Skeletal muscle tissue (tissue), 3 donors: ENCODE measurements at regions not wholly inside any gene's neighbourhood (a gene's known extent, or its start where the extent isn't known, plus 50 kb on each side); places are given as distances from the start of the nearest gene placed in this dataset.

Source experiments
- H3K27ac ChIP-seq: one replicate; pipeline ENCODE4 v1.7.0; 2013; ENCODE audit warnings: mild to moderate bottlenecking, low read depth, low read length, inconsistent platforms
- H3K27me3 ChIP-seq, 3 donors: one replicate each; pipeline ENCODE4 v1.7.0; 2013; ENCODE audit warnings: low read length in 3 of 3; ENCODE audit not compliant: control insufficient read depth in 3 of 3, insufficient read depth in 3 of 3
- H3K36me3 ChIP-seq, 3 donors: one replicate each; pipeline ENCODE4 v1.7.0; 2013; ENCODE audit warnings: low read length in 3 of 3; ENCODE audit not compliant: control insufficient read depth in 3 of 3, insufficient read depth in 3 of 3
- H3K4me1 ChIP-seq, 3 donors: one replicate each; pipeline ENCODE4 v1.7.0; 2013; ENCODE audit warnings: low read length in 3 of 3, mild to moderate bottlenecking in 3 of 3; ENCODE audit not compliant: control insufficient read depth in 3 of 3, insufficient read depth in 3 of 3
- H3K4me3 ChIP-seq, 3 donors: one replicate each; pipeline ENCODE4 v1.7.0; 2013; ENCODE audit warnings: low read length in 3 of 3
- H3K9ac ChIP-seq, 3 donors: one replicate each; pipeline ENCODE4 v1.7.0; 2013; ENCODE audit warnings: low read length in 3 of 3, mild to moderate bottlenecking in 3 of 3, moderate library complexity in 2 of 3, low read depth in 1 of 3
- H3K9me3 ChIP-seq, 3 donors: one replicate each; pipeline ENCODE4 v1.7.0; 2013; ENCODE audit warnings: low read length in 3 of 3; ENCODE audit not compliant: control insufficient read depth in 3 of 3
- donor health status: Osteomylitis.

DNA sequence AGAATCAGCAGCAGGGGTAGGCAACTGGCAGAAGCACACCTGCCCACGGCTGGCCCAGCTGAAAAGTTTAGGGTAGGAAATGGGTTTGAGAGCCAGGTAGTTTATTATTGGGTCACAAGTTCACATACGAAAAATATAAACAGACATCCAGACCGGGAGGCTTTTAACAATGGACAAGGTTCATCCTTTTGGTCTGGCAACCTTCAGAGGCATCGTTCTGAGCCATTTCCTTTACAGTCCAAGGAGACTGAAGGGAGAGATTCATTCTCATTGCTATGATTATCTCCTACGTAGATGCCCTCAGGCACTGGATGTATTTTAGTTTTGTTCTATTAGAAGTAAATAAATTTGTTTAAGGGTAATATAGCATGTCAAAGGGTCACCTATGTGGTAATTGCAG is 248.0 kb upstream of the THBS1 start:
- Histone ChIP-seq H3K9me3 (no peaks in the 10 kb centered on the region), H3K27me3 (no peaks in the 10 kb centered on the region), H3K27ac (no peak overlapping the region), H3K9ac (no peak overlapping the region), H3K36me3 (no peaks in the 10 kb centered on the region), H3K4me3 (no peak overlapping the region), H3K4me1 (no peaks in the 10 kb centered on the region)

DNA sequence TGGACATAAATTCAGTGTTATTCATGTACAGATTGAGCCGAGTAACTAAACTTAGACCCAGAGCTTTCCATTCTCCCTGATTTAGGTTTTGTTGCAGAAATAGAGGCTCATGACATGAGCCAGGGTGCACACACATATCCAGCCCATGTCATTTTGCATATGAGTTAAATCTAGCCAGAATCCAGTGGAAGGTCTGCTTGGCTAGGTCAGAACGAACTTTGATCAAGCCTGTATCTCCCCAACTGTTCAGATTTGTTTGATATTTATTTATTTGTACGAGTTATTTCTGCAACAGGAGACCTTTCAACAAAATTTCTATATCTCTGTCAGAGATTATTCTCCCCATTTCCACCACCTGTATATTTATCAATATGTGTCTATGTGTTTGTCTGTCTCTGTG is 247.5 kb upstream of the THBS1 start:
- no peak overlapping the region for H3K27ac ChIP-seq
- H3K4me3 ChIP-seq: no peak overlapping the region
- H3K9me3 ChIP-seq: no peaks in the 10 kb centered on the region
- H3K36me3 ChIP-seq: no peaks in the 10 kb centered on the region
- H3K9ac ChIP-seq: no peak overlapping the region
- H3K4me1 ChIP-seq: no peaks in the 10 kb centered on the region
- H3K27me3 ChIP-seq: no peaks in the 10 kb centered on the region

DNA sequence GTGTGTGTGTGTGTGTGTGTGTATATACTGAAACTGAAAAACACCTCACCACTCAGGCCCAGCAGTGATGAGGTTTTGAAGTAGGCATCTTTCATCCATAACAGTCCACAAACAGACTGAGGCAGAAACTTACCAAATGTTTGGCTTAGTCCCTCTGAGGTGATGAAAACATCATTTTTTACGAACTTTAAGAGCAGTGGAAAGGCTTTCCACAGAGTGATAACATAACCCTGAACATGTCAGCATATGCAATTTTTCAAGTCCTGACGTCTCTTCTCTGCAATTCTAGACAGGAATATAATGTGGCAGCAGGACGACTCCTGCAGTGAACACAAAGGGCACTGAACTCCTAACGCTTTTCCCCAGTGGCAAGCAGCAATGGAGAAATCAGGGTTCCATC is 247.0 kb upstream of the THBS1 start:
- Histone ChIP-seq H3K4me3 (no peak overlapping the region), H3K4me1 (no peaks in the 10 kb centered on the region), H3K9me3 (no peaks in the 10 kb centered on the region), H3K27ac (no peak overlapping the region), H3K36me3 (no peaks in the 10 kb centered on the region), H3K27me3 (no peaks in the 10 kb centered on the region), H3K9ac (no peak overlapping the region)

DNA sequence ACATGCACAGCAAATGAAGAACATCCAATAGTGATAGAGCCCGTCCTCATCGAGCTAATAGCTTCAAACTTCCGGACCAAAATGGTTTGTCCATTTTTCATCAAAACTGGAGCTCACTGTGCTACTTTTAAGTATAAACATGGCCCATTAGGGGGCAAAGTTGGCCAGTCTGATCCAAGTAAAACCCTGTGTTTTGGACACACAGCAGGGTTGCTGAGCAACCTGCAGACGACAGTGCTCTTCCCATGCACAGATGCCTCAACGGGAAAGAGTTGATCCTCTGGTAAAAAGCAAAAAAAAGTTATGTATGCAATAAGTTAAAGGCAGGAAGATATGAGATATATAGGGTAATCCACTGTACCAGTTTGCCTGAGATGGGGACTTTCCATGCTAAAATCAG is 244.0 kb upstream of the THBS1 start:
- no peak overlapping the region for H3K4me3 ChIP-seq
- no peaks in the 10 kb centered on the region for H3K27me3 ChIP-seq
- no peaks in the 10 kb centered on the region for H3K4me1 ChIP-seq
- no peak overlapping the region for H3K9ac ChIP-seq
- no peak overlapping the region for H3K27ac ChIP-seq
- no peaks in the 10 kb centered on the region for H3K36me3 ChIP-seq
- H3K9me3 ChIP-seq: no peaks in the 10 kb centered on the region

DNA sequence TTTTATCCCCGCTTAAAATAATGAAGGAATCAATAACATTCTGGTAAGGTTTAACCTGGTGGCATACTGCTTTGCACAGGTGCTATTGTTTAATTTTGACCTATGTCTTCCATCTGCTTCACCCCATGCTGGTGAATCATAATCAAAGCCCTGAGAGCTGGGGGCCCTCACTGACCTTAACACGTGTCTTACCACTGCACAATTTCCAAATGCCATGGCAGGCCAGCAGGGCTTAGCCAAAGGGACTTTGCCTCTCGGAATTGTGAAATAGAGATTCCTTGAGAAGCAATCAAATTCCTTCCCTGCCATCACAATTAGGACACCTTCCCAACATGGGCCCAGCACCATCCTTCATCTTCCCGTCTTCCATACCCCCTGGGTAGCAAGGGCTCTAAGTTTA is 242.6 kb upstream of the THBS1 start:
- H3K27ac ChIP-seq: no peak overlapping the region
- no peaks in the 10 kb centered on the region for H3K27me3 ChIP-seq
- H3K36me3 ChIP-seq: no peaks in the 10 kb centered on the region
- no peaks in the 10 kb centered on the region for H3K9me3 ChIP-seq
- H3K9ac ChIP-seq: no peak overlapping the region
- H3K4me1 ChIP-seq: no peaks in the 10 kb centered on the region
- no peak overlapping the region for H3K4me3 ChIP-seq

DNA sequence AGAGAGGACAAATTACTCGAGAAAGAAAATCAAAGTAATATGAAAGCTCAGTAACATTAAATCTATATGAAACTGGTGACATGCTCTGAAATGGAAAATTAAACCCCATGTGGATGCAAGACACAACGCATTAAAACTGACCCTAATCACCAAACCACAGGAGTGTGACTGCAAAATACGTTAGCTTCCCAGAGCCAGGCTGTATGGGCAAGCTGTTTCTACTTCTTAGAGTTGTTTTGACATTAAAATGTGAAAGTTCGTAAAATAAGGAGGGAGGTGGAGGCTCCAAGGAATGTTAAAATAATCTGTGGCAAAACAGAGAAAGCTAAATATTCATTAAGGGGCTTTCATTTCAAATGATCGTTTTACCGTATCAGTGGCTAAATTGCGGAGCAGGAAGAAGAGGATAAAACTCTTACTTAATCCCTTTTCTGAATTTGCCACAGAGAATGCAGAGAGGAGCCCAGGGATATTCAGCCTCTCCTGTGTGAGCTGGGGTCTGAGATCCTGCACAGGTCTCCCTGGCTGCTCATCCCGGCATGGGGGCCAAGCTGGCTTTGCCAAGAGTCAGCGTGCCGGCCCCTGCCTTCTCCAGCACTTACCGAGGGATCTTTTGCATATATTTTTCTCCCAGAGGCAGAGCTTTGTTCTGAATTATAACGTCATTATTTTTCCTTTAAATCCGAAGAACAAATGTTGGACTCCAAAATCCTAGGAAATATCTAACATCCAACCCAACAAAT is 239.8 kb upstream of the THBS1 start:
- no peak overlapping the region for H3K27ac ChIP-seq
- H3K27me3 ChIP-seq: no peaks in the 10 kb centered on the region
- no peaks in the 10 kb centered on the region for H3K36me3 ChIP-seq
- H3K4me3 ChIP-seq: no peak overlapping the region
- H3K9ac ChIP-seq: no peak overlapping the region
- no peaks in the 10 kb centered on the region for H3K4me1 ChIP-seq
- no peaks in the 10 kb centered on the region for H3K9me3 ChIP-seq

- Histone ChIP-seq H3K4me3 (no peak overlapping the region), H3K9ac (no peak overlapping the region), H3K36me3 (no peaks in the 10 kb centered on the region), H3K27ac (no peak overlapping the region), H3K27me3 (no peaks in the 10 kb centered on the region), H3K9me3 (no peaks in the 10 kb centered on the region), H3K4me1 (no peaks in the 10 kb centered on the region)
These were observed 236.2 kb upstream of the THBS1 start for GRCh38 chr15:39344662-39345141.

- no peak overlapping the region for H3K27ac ChIP-seq
- H3K36me3 ChIP-seq: no peaks in the 10 kb centered on the region
- no peak overlapping the region for H3K9ac ChIP-seq
- H3K9me3 ChIP-seq: no peaks in the 10 kb centered on the region
- no peaks in the 10 kb centered on the region for H3K4me1 ChIP-seq
- no peaks in the 10 kb centered on the region for H3K27me3 ChIP-seq
- no peak overlapping the region for H3K4me3 ChIP-seq
These were observed 235.7 kb upstream of the THBS1 start for GRCh38 chr15:39345176-39345575.

GRCh38 chr15:39347453-39347852 is 233.4 kb upstream of the THBS1 start:
- no peaks in the 10 kb centered on the region for H3K36me3 ChIP-seq

GRCh38 chr15:39350785-39351184 is 230.1 kb upstream of the THBS1 start:
- Histone ChIP-seq H3K27me3 (no peaks in the 10 kb centered on the region), H3K9ac (no peak overlapping the region), H3K4me1 (no peaks in the 10 kb centered on the region), H3K27ac (no peak overlapping the region), H3K9me3 (no peaks in the 10 kb centered on the region), H3K4me3 (no peak overlapping the region), H3K36me3 (no peaks in the 10 kb centered on the region)

More at GRCh38 chr15:39347453-39347852, 233.4 kb upstream of the THBS1 start:
- Histone ChIP-seq H3K9ac (no peak overlapping the region), H3K27me3 (no peaks in the 10 kb centered on the region), H3K9me3 (no peaks in the 10 kb centered on the region), H3K27ac (no peak overlapping the region), H3K4me3 (no peak overlapping the region), H3K4me1 (no peaks in the 10 kb centered on the region)
